Epithelial cell of proximal tubule (primary cell): ENCODE measurements at regions not wholly inside any gene's neighbourhood (a gene's known extent, or its start where the extent isn't known, plus 50 kb on each side); places are given as distances from the start of the nearest gene placed in this dataset.

Source experiments
- DNase-seq: peaks from one replicate; pipeline ENCODE4 v3.0.0-alpha.2; 2011; ENCODE audit warnings: low read depth
- H3K4me3 ChIP-seq: 2 replicates; pipeline ENCODE4 v1.5.1; 2011; ENCODE audit warnings: low read depth, mild to moderate bottlenecking, low read length
- CTCF ChIP-seq: conservative IDR thresholded peaks from 2 replicates; pipeline ENCODE4 v1.5.1; 2012; ENCODE audit warnings: low read depth, mild to moderate bottlenecking, low read length

- no peak for DNase-seq
- no peak for TF ChIP-seq CTCF
These were observed 195.8 kb upstream of the DIO3 start for GRCh38 chr14:101365329-101366158.

GRCh38 chr14:101367421-101368261 is 193.7 kb upstream of the DIO3 start:
- DNase-seq = no peak
- no peak for TF ChIP-seq CTCF
- H3K4me3 ChIP-seq = no peak overlapping the region

More at GRCh38 chr14:101365329-101366158, 195.8 kb upstream of the DIO3 start:
- no peak overlapping the region for H3K4me3 ChIP-seq

- H3K4me3 ChIP-seq = no peak overlapping the region
- no peak for TF ChIP-seq CTCF
- no peak for DNase-seq
These were observed 192.7 kb upstream of the DIO3 start for GRCh38 chr14:101368629-101369028.

- no peak for TF ChIP-seq CTCF
- H3K4me3 ChIP-seq = no peak overlapping the region
- no peak for DNase-seq
These were observed 191.9 kb upstream of the DIO3 start for GRCh38 chr14:101369194-101369915.

GRCh38 chr14:101369916-101370592 is 191.2 kb upstream of the DIO3 start:
- TF ChIP-seq CTCF = no peak
- no peak for DNase-seq
- H3K4me3 ChIP-seq = no peak overlapping the region
